Esophagus muscularis mucosa (tissue), 4 donors: ENCODE measurements at regions not wholly inside any gene's neighbourhood (a gene's known extent, or its start where the extent isn't known, plus 50 kb on each side); places are given as distances from the start of the nearest gene placed in this dataset.

Source experiments
- DNase-seq: peaks from one replicate; pipeline ENCODE4 v3.0.0-alpha.2; 2017; ENCODE audit errors: extremely low spot score
- H3K27ac ChIP-seq, 4 donors: fragments of 200-600 bp; sonication (generic); replicated peaks in 1 of 4; 1 replicate in 3 of 4; 2 replicates in 1 of 4; pipeline ENCODE4 v1.5.1; 2016 to 2019; ENCODE audit warnings: mild to moderate bottlenecking in 1 of 4
- H3K27me3 ChIP-seq, 4 donors: fragments of 200-600 bp; sonication (generic); one replicate each; pipeline versions ENCODE4 v1.5.1 to v1.6.0; 2016 to 2019
- H3K36me3 ChIP-seq, 4 donors: fragments of 200-600 bp; sonication (generic); one replicate each; pipeline ENCODE4 v1.5.1; 2016 to 2019
- H3K4me1 ChIP-seq, 4 donors: fragments of 200-600 bp; sonication (generic); one replicate each; pipeline ENCODE4 v1.5.1; 2016 to 2019
- H3K4me3 ChIP-seq, 4 donors: fragments of 200-600 bp; sonication (generic); 1 replicate in 2 of 4; 2 replicates in 2 of 4; pipeline ENCODE4 v1.5.1; 2016 to 2019; ENCODE audit warnings: mild to moderate bottlenecking in 4 of 4, moderate library complexity in 1 of 4
- H3K9me3 ChIP-seq, 4 donors: fragments of 200-600 bp; sonication (generic); 1 replicate in 3 of 4; 2 replicates in 1 of 4; pipeline ENCODE4 v1.5.1; 2016 to 2019
- CTCF ChIP-seq, 3 experiments: fragments of 200-600 bp in 2 of 3; fragments of 450-650 bp in 1 of 3; sonication (generic) in 2 of 3; IDR thresholded peaks; one replicate each; pipeline ENCODE4 v1.5.1; 2017 to 2019; ENCODE audit warnings: antibody characterized with exemption in 3 of 3, mild to moderate bottlenecking in 2 of 3, moderate library complexity in 1 of 3
- EP300 ChIP-seq: sonication (generic); formaldehyde crosslinking; IDR thresholded peaks from one replicate; pipeline ENCODE4 v1.6.1; 2017; ENCODE audit warnings: antibody characterized with exemption
- POLR2A ChIP-seq: fragments of 450-650 bp; IDR thresholded peaks from one replicate; pipeline ENCODE4 v1.6.1; 2017; ENCODE audit warnings: antibody characterized with exemption, moderate library complexity, mild to moderate bottlenecking, low read depth
- POLR2AphosphoS5 ChIP-seq, 2 donors: sonication (generic); formaldehyde crosslinking; IDR thresholded peaks; one replicate each; pipeline ENCODE4 v1.6.1; 2017; ENCODE audit warnings: antibody characterized with exemption in 2 of 2
- WGBS: methylation state at CpG from one replicate; pipeline ENCODE4 v1.1.5; 2018; 5-methylcytosine and 5-hydroxymethylcytosine counted together
- intact Hi-C: fragments of 100-400 bp; cut with DNase I; formaldehyde crosslinking; loops from one replicate; pipeline ENCODE4 v1.15.1; 2023

GRCh38 chr12:22935090-22935489 is 310.1 kb downstream of the ETNK1 start:
- no peaks in the 10 kb centered on the region for H3K9me3 ChIP-seq
- no peaks in the 10 kb centered on the region for H3K4me1 ChIP-seq
- WGBS = 77% methylated on average over 12 of the region's 12 CpGs
- DNase-seq = no peak
- TF ChIP-seq POLR2A (no peak), CTCF (IDR thresholded peaks at IDR 0.05) (no peak), EP300 (no peak), POLR2AphosphoS5 (IDR thresholded peaks at IDR 0.05) (no peak)
- H3K27ac ChIP-seq = no peak overlapping the region
- intact Hi-C loops = no loop called here
- no peak overlapping the region for H3K4me3 ChIP-seq
- H3K36me3 ChIP-seq = no peaks in the 10 kb centered on the region
- H3K27me3 ChIP-seq = no peaks in the 10 kb centered on the region

GRCh38 chr12:22935501-22935900 is 310.5 kb downstream of the ETNK1 start:
- Histone ChIP-seq H3K4me1 (no peaks in the 10 kb centered on the region), H3K4me3 (no peak overlapping the region), H3K36me3 (no peaks in the 10 kb centered on the region), H3K27ac (no peak overlapping the region), H3K27me3 (no peaks in the 10 kb centered on the region), H3K9me3 (no peaks in the 10 kb centered on the region)
- no peak for TF ChIP-seq CTCF (IDR thresholded peaks at IDR 0.05)
- TF ChIP-seq POLR2AphosphoS5 (IDR thresholded peaks at IDR 0.05) = no peak
- no peak for TF ChIP-seq POLR2A
- TF ChIP-seq EP300 = no peak
- intact Hi-C loops = no loop called here
- WGBS = 90% methylated on average over 7 of the region's 7 CpGs
- no peak for DNase-seq

GRCh38 chr12:22938323-22938722 is 313.4 kb downstream of the ETNK1 start:
- TF ChIP-seq POLR2AphosphoS5 (IDR thresholded peaks at IDR 0.05) (no peak), POLR2A (no peak), CTCF (IDR thresholded peaks at IDR 0.05) (no peak), EP300 (no peak)
- peaks cover 0 to 16% (median 4%) of the 10 kb centered on the region in 4 donors for H3K9me3 ChIP-seq
- intact Hi-C loops = no loop called here
- no peaks in the 10 kb centered on the region for H3K27me3 ChIP-seq
- no peaks in the 10 kb centered on the region for H3K4me1 ChIP-seq
- no peak for DNase-seq
- H3K27ac ChIP-seq = no peak overlapping the region
- no peak overlapping the region for H3K4me3 ChIP-seq
- H3K36me3 ChIP-seq = no peaks in the 10 kb centered on the region
- 100% methylated on average over 1 of the region's 2 CpGs for WGBS

- H3K9me3 ChIP-seq = peaks cover 0 to 6% (median 2%) of the 10 kb centered on the region in 4 donors
- H3K4me1 ChIP-seq = no peaks in the 10 kb centered on the region
- no peak overlapping the region for H3K27ac ChIP-seq
- no peaks in the 10 kb centered on the region for H3K36me3 ChIP-seq
- no peak for TF ChIP-seq POLR2AphosphoS5 (IDR thresholded peaks at IDR 0.05)
- TF ChIP-seq CTCF (IDR thresholded peaks at IDR 0.05) = no peak
- TF ChIP-seq EP300 = no peak
- TF ChIP-seq POLR2A = no peak
- no peaks in the 10 kb centered on the region for H3K27me3 ChIP-seq
- intact Hi-C loops = no loop called here
- H3K4me3 ChIP-seq = no peak overlapping the region
- 88% methylated on average over 5 of the region's 5 CpGs for WGBS
- DNase-seq = no peak
These were observed 326.2 kb downstream of the ETNK1 start for GRCh38 chr12:22951206-22951605.

- Histone ChIP-seq H3K27me3 (no peaks in the 10 kb centered on the region), H3K9me3 (peaks cover 0 to 5% (median 2%) of the 10 kb centered on the region in 4 donors), H3K36me3 (no peaks in the 10 kb centered on the region), H3K27ac (no peak overlapping the region), H3K4me1 (peaks cover 0 to 5% (median 0%) of the 10 kb centered on the region in 4 donors), H3K4me3 (no peak overlapping the region)
- WGBS = 84% methylated on average over 2 of the region's 2 CpGs
- TF ChIP-seq CTCF (IDR thresholded peaks at IDR 0.05) (no peak), POLR2AphosphoS5 (IDR thresholded peaks at IDR 0.05) (no peak), EP300 (no peak), POLR2A (no peak)
- intact Hi-C loops = no loop called here
- no peak for DNase-seq
These were observed 331.7 kb downstream of the ETNK1 start for GRCh38 chr12:22956690-22957089.
